Adipocyte (in vitro differentiated cells): ENCODE measurements at regions not wholly inside any gene's neighbourhood (a gene's known extent, or its start where the extent isn't known, plus 50 kb on each side); places are given as distances from the start of the nearest gene placed in this dataset.

Experiments
- DNase-seq: peaks from one replicate; pipeline ENCODE4 v3.0.0-alpha.2; 2015; ENCODE audit warnings: low read depth
- H3K27me3 ChIP-seq: replicated peaks from 2 replicates; pipeline ENCODE4 v1.7.0; 2013; ENCODE audit warnings: mild to moderate bottlenecking, low read length, moderate library complexity; ENCODE audit not compliant: control insufficient read depth, insufficient read depth
- H3K36me3 ChIP-seq: 2 replicates; pipeline ENCODE4 v1.7.0; 2013; ENCODE audit warnings: low read length, mild to moderate bottlenecking, moderate library complexity; ENCODE audit not compliant: control insufficient read depth, insufficient read depth, severe bottlenecking
- H3K4me1 ChIP-seq: 2 replicates; pipeline ENCODE4 v1.7.0; 2013; ENCODE audit warnings: mild to moderate bottlenecking, low read length, moderate library complexity; ENCODE audit not compliant: control insufficient read depth, insufficient read depth
- H3K4me3 ChIP-seq: 2 replicates; pipeline ENCODE4 v1.7.0; 2013; ENCODE audit warnings: mild to moderate bottlenecking, low read length, moderate library complexity
- H3K9ac ChIP-seq: 2 replicates; pipeline ENCODE4 v1.7.0; 2013; ENCODE audit warnings: mild to moderate bottlenecking, low read length, moderate library complexity
- H3K9me3 ChIP-seq: 2 replicates; pipeline ENCODE4 v1.7.0; 2013; ENCODE audit warnings: mild to moderate bottlenecking, low read length, moderate library complexity; ENCODE audit not compliant: control insufficient read depth

DNA sequence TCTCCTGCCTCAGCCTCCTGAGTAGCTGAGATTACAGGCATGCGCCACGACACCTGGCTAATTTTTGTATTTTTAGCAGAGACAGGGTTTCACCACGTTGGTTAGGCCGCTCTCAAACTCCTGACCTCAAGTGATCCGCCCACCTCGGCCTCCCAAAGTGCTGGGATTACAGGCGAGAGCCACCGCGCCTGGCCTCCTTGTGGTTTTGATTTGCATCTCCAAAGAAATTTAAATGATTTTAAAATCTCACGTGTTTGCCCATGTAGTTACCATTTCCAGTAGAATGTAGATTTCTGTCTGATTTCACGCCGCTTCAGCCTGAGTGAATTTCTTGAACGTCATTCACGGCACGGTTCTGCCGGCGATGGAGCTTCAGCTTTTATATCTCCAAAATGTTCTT, 55.8 kb downstream of the IGF2 start:
- Histone ChIP-seq H3K9me3 (peaks cover 16% of the 10 kb centered on the region), H3K36me3 (no peaks in the 10 kb centered on the region), H3K4me3 (no peak overlapping the region), H3K4me1 (no peaks in the 10 kb centered on the region), H3K9ac (no peak overlapping the region), H3K27me3 (peaks cover 15% of the 10 kb centered on the region)
- DNase-seq: no peak

- no peaks in the 10 kb centered on the region for H3K36me3 ChIP-seq
- DNase-seq: peak; percentile 52
- H3K4me1 ChIP-seq: no peaks in the 10 kb centered on the region
- no peaks in the 10 kb centered on the region for H3K9me3 ChIP-seq
- H3K27me3 ChIP-seq: peaks cover 44% of the 10 kb centered on the region
- H3K4me3 ChIP-seq: no peak overlapping the region
- H3K9ac ChIP-seq: no peak overlapping the region
Measured at GRCh38 chr11:2077061-2077802, 62.0 kb downstream of the IGF2 start.

DNA sequence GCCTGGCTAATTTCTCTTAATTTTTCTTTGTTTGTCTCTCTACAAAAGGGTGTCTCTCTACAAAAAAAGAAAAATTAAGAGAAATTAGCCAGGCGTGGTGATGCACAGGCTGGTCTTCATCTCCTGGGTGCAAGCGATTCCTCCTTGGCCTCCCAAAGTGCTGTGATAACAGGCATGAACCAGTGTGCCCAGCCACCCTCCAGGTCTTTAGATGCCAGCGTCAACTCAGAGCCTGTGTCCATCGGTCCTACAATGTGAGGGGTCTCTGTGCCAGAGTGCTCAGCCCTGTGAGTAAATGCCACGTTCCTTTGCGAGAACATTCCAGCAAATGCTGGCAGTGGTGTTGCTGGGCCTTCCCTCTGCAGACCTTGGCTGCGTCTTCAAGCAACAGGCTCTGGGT, 62.7 kb downstream of the IGF2 start:
- no peaks in the 10 kb centered on the region for H3K9me3 ChIP-seq
- no peak for DNase-seq
- H3K9ac ChIP-seq: no peak overlapping the region
- H3K36me3 ChIP-seq: no peaks in the 10 kb centered on the region
- H3K27me3 ChIP-seq: peaks cover 51% of the 10 kb centered on the region
- H3K4me1 ChIP-seq: no peaks in the 10 kb centered on the region
- H3K4me3 ChIP-seq: no peak overlapping the region

- Histone ChIP-seq H3K9me3 (no peaks in the 10 kb centered on the region), H3K4me3 (no peak overlapping the region), H3K36me3 (no peaks in the 10 kb centered on the region), H3K27me3 (peaks cover 59% of the 10 kb centered on the region), H3K4me1 (no peaks in the 10 kb centered on the region), H3K9ac (no peak overlapping the region)
- no peak for DNase-seq
Measured at GRCh38 chr11:2074266-2074825, 64.8 kb downstream of the IGF2 start.

GRCh38 chr11:2072551-2073261, 66.5 kb downstream of the IGF2 start:
- peaks cover 54% of the 10 kb centered on the region for H3K27me3 ChIP-seq
- no peak overlapping the region for H3K4me3 ChIP-seq
- H3K9me3 ChIP-seq: peaks cover 9% of the 10 kb centered on the region
- no peak for DNase-seq
- H3K4me1 ChIP-seq: no peaks in the 10 kb centered on the region
- H3K36me3 ChIP-seq: no peaks in the 10 kb centered on the region
- H3K9ac ChIP-seq: no peak overlapping the region

DNA sequence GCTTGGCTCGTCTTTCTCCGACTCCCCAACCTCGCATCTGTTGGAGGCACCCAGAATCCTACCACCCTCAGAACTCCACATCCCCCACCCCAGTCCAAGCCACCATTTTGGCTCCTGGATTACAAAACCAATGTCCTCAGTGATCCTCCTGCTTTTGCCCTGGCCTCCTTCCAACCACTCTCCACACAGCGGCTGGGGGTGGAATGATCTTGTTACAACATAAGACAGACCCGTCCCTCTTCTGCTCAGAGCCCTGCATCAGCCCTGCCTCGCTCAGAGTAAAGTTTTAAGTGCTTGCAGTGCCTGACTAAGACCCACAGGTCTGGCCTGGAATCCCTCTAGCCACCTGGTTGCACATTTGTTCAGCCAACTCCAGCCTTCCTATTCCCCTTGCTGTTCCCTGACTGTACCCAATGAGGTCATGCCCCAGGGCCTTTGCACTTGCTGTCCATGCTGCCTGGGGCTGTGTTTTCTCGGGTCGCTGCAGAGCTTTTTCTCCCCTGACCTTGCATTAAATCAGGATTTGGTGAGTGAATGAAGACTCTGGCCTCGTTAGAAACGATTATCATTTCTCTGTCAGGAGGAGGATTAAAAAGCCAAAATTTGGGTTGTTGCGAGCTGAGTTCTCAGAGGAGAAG, 67.3 kb downstream of the IGF2 start:
- Histone ChIP-seq H3K4me1 (no peaks in the 10 kb centered on the region), H3K27me3 (peaks cover 57% of the 10 kb centered on the region), H3K36me3 (no peaks in the 10 kb centered on the region), H3K4me3 (no peak overlapping the region), H3K9ac (no peak overlapping the region), H3K9me3 (peaks cover 11% of the 10 kb centered on the region)
- no peak for DNase-seq
